ENCODE measurements at regions not wholly inside any gene's neighbourhood (a gene's known extent, or its start where the extent isn't known, plus 50 kb on each side); places are given as distances from the start of the nearest gene placed in this dataset.

- TF ChIP-seq GATA3 (IDR thresholded peaks at IDR 0.05; ENCODE audit: low read depth, low read length) (no peak), GATA2 (IDR thresholded peaks at IDR 0.05; ENCODE audit: low read depth, low read length) (no peak)
Observed at GRCh38 chr18:24875777-24876176, 415.3 kb downstream of the HRH4 start.
